GM12891 (cell line): ENCODE measurements at regions not wholly inside any gene's neighbourhood (a gene's known extent, or its start where the extent isn't known, plus 50 kb on each side); places are given as distances from the start of the nearest gene placed in this dataset.

ENCODE experiments used
- DNase-seq: peaks from one replicate; pipeline ENCODE4 v3.0.0; 2011; ENCODE audit warnings: low spot score; ENCODE audit not compliant: insufficient read length
- FAIRE-seq: peaks from 2 replicates; lab custom pipeline; 2011; peaks lifted over from hg19 to GRCh38; lab: Jason Lieb, UNC
- PAX5 ChIP-seq: IDR thresholded peaks from 2 replicates; pipeline ENCODE4 v1.6.1; 2011; ENCODE audit warnings: low read length, moderate library complexity, mild to moderate bottlenecking; ENCODE audit not compliant: insufficient read depth, severe bottlenecking
- POLR2A ChIP-seq: IDR thresholded peaks from 2 replicates; pipeline ENCODE4 v1.6.1; 2011; ENCODE audit warnings: low read depth, low read length, control low read depth
- POLR2AphosphoS5 ChIP-seq: IDR thresholded peaks from 2 replicates; pipeline ENCODE4 v1.6.1; 2011; ENCODE audit warnings: low read depth, low read length, control low read depth
- POU2F2 ChIP-seq: IDR thresholded peaks from 2 replicates; pipeline ENCODE4 v1.6.1; 2011; ENCODE audit warnings: low read depth, mild to moderate bottlenecking, control low read depth, low read length, moderate library complexity
- SPI1 ChIP-seq: IDR thresholded peaks from 2 replicates; pipeline ENCODE4 v1.6.1; 2011; ENCODE audit warnings: low read depth, low read length, control low read depth
- TAF1 ChIP-seq: IDR thresholded peaks from 2 replicates; pipeline ENCODE4 v1.6.1; 2011; ENCODE audit warnings: low read depth, low read length, control low read depth

DNA sequence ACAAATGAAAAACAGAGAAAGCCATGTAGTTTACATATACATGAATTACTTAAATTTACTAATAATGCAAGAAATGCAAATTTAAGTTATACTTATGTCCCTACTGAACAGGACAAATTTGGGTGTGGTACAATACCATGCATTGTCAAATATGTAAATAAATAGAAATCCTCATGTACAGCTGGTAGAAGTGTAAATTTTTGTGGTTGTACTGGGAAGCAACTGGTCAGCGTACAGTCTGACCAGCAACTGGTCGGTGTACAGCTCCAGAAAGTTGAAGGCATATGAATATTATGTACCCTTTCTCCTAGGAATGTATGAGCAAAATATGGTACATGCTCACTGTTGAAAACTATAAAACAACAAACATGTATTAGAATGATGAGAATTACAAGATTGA is 93.9 kb upstream of the TMEM106B start:
- TF ChIP-seq POLR2AphosphoS5 (no peak), TAF1 (no peak), POU2F2 (no peak), SPI1 (no peak), PAX5 (no peak)
- DNase-seq (no peak), FAIRE-seq (no peak)

DNA sequence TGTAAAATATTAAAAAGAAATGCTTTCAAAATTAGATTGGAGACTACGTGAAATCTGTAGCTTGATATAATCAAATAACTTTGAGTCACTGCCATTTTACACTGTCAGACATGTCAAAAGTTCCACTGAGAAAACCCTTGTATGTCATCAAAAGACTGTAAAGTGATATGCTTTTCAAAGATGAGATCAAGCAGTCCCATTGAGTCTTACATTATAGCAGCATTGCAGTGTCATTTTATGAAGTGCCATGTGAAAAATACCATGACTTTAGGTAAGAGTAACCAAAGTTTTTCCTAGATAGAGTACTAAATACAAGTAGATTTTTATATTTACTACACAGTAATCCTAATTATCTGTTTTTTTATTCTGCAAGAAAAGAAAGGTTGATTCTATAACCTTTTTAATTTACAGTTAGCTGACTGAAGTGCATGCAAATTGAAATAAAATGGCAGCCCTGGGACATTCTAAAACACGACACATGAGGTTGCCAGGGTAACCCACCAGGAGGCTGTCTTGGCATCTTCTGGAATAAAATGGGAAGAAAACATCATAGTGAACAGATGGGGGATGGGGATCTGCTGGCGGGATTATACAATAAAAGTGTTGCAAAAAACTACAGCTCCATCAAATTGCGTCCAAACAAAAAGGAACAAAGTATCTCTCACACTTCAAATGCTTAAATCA is 91.3 kb upstream of the TMEM106B start:
- FAIRE-seq, result no peak
- TF ChIP-seq POU2F2 (no peak), PAX5 (no peak), POLR2AphosphoS5 (no peak), TAF1 (no peak), POLR2A (no peak), SPI1 (no peak)
- DNase-seq, result no peak

DNA sequence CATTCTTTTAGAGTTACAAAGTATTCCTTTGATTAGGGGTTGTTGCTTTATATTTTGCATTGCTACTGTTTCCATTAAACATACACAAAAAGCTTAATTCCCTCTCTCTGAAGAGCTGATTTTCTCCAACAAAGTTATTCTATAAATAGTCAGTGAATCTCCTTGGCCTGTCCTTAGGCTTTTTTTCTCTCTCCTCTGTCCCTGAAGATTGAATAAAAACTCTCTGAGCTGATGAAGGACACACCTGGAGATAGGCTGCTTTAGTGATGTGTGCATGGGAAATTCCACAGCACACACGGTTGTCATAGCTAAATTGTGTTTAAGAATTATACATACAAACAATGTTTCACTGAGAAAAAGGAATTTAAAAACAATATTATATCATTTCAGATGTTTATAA is 90.5 kb upstream of the TMEM106B start:
- DNase-seq (no peak), FAIRE-seq (no peak)
- TF ChIP-seq POLR2A, result no peak
- TF ChIP-seq TAF1, result no peak
- TF ChIP-seq SPI1, result no peak
- TF ChIP-seq POU2F2, result no peak
- TF ChIP-seq PAX5, result no peak
- no peak for TF ChIP-seq POLR2AphosphoS5

DNA sequence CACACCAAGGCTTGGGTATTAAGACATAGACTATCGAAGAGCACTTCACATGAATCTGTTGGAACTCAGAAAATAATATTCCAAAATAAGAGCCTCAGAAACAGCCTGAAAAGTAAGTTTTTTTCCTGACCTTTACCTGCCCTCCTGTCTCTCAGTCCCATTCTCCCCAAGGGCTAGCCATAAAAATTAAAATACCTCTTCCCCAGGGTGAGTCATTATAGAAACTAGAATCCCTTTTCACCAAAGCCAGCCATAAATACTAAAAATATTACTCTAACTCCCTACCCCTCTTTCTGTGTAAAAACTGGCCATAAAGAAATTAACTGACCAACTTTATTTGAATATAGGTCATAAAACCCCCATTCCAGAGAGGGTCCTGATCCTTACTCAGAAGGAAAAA is 87.9 kb upstream of the TMEM106B start:
- FAIRE-seq (no peak), DNase-seq (no peak)
- TF ChIP-seq TAF1, result no peak
- TF ChIP-seq PAX5, result no peak
- TF ChIP-seq POLR2AphosphoS5, result no peak
- TF ChIP-seq POU2F2, result no peak
- TF ChIP-seq POLR2A, result no peak
- no peak for TF ChIP-seq SPI1

DNA sequence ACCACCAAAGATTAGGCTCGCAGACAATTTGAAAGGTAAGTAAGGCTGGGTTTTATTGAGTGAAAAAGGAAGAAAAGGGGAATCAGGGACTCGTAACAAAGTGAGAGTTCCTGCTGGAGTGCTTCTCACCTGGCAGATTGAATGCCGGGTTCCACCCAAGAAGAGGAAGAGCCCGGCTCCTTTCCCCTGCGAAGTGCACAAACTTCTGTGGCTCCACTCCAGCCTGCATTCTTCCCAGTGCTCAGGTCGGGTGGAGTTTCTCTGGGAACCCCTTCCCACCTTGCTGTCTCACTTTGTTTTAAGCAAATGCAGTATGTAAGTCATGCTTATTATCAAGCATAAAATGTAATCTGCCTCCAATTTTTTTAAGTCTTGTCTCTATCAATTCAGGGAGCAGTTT is 87.1 kb upstream of the TMEM106B start:
- TF ChIP-seq POU2F2, result no peak
- no peak for TF ChIP-seq POLR2AphosphoS5
- TF ChIP-seq POLR2A, result no peak
- no peak for TF ChIP-seq TAF1
- TF ChIP-seq SPI1, result no peak
- TF ChIP-seq PAX5, result no peak
- FAIRE-seq (no peak), DNase-seq (no peak)

DNA sequence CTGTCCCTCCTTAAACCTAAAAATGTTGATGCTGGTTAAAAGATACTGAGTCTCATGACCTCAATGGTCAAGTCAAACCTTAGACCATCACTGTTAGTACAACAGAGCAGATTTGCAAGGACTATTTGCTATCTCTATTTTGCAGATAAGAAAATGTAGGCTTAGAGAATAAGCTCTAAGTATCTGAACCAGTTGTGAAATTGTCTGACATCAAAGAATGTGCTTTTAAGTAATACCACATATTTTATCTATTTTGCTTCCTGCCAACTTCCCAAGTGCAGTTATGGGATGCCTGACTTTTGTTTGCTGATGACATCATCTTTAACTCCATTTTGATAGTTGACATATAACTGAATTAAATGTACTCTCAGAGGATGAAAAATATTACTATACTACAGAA is 83.6 kb upstream of the TMEM106B start:
- no peak for DNase-seq
- TF ChIP-seq POLR2A (no peak), POLR2AphosphoS5 (no peak), POU2F2 (no peak), SPI1 (no peak), PAX5 (no peak), TAF1 (no peak)
- FAIRE-seq, result no peak

DNA sequence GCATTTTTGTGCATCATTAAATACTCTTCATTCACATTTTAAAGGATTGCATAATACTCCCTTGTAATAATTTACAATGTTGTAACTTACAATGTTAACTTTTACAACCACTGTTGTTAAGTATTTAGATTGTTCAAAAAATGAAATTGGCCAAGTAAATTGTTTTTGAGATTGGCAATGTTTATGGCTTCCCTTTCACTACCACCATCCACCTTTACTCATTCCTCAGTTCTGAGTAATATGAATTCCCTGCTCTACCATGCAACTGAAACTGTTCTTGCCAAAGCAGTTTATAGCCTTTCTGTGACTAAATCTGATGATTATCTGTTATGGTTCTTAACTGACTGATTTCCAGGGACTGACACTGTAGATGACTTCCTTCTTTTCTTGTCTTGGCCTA is 80.5 kb upstream of the TMEM106B start:
- TF ChIP-seq SPI1 (no peak), POLR2AphosphoS5 (no peak), POLR2A (no peak), TAF1 (no peak), PAX5 (no peak), POU2F2 (no peak)
- FAIRE-seq (no peak), DNase-seq (no peak)

DNA sequence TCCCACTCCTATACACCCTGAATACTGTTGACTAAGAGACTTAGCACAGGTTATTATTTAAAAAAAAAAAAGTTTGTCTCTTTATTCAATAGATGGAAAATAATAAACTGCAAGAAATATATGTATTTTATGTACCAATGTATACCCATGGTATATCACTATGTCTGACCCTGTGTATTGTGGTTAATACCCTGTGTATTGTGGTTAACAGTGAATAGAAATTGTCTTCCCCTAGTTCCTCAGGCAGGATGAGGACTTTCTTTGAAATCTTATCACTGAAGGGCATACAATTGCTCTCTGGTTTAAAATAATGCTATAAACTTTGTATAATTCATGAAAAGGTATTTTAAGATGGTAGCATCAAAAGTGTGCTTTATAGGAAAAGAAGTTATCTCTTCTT is 80.0 kb upstream of the TMEM106B start:
- DNase-seq, result no peak
- FAIRE-seq, result no peak
- TF ChIP-seq PAX5 (no peak), SPI1 (no peak), POLR2AphosphoS5 (no peak), POU2F2 (no peak), POLR2A (no peak), TAF1 (no peak)

DNA sequence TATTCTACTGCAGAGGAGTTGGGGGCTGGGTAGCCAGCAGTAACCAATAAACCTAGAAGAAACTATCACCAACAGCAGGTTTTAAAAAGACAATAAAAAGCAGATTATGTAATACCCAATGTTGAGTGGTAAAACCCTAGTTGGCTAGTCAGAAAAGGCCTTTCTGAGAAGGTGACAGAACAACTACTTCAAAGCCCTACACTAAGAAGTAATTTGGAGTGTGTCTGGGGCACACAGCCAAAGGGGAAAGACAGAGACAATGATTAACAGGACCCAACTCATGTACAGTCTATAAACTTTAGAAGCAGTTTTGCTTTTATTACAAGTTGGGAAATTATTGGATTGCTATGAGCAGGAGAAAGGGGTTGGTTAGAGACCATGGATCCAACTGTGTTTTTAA is 77.2 kb upstream of the TMEM106B start:
- DNase-seq (no peak), FAIRE-seq (no peak)
- TF ChIP-seq PAX5 (no peak), TAF1 (no peak), POU2F2 (no peak), POLR2AphosphoS5 (no peak), SPI1 (no peak), POLR2A (no peak)

DNA sequence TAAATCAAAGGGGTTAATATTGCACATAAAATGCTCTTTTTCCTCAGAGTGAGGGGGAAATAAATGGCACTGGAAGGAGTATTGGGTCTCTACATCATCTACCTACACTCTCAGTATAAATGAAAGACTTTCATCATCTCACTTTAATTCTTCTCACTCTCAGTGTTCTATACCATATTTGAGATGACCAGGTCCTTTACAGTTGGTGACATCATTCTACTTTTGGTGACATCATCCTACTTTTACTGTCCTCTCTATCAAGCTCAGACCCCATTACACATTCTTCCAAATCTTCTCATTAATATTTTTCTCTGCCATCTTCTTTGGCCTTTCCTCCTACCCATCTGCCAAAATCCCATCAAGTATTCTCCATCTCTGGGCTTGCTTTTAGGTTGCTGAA is 74.6 kb upstream of the TMEM106B start:
- no peak for TF ChIP-seq POLR2A
- TF ChIP-seq POU2F2, result no peak
- no peak for TF ChIP-seq TAF1

More for the DNA sequence above, 74.6 kb upstream of the TMEM106B start:
- FAIRE-seq (no peak), DNase-seq (no peak)
